SK-MEL-5 (cell line): ENCODE measurements at regions not wholly inside any gene's neighbourhood (a gene's known extent, or its start where the extent isn't known, plus 50 kb on each side); places are given as distances from the start of the nearest gene placed in this dataset.

Experiments used
- DNase-seq: peaks from one replicate; pipeline ENCODE4 v3.0.0-alpha.2; 2016; ENCODE audit warnings: low read depth, low spot score
- in situ Hi-C: cut with HindIII; loops from 2 replicates; pipeline ENCODE4 v1.10.0; 2016; ENCODE audit warnings: low sequenced_read_pairs, high pct_unique_total_duplicates, low pct_unique_long_range_greater_than_20kb

GRCh38 chr3:153596401-153596800 is 434.4 kb downstream of the RAP2B start:
- no peak for DNase-seq
- in situ Hi-C loops: loop anchor here (10.0 kb wide), 1 partner anchor 572 kb away; no protein-coding TSS in a partner anchor

- in situ Hi-C loops: loop anchor here (10.0 kb wide), 1 partner anchor 575 kb away; no protein-coding TSS in a partner anchor
- peak; percentile 41 for DNase-seq
Observed at GRCh38 chr3:153599685-153600084, 437.7 kb downstream of the RAP2B start.

GRCh38 chr3:153600896-153601295 is 438.9 kb downstream of the RAP2B start:
- DNase-seq: no peak
- in situ Hi-C loops: no loop called here

- no peak for DNase-seq
- in situ Hi-C loops: no loop called here
Observed at GRCh38 chr3:153601374-153601853, 439.4 kb downstream of the RAP2B start.

- no peak for DNase-seq
- in situ Hi-C loops: no loop called here
Observed at GRCh38 chr3:153602801-153603200, 440.8 kb downstream of the RAP2B start.

- in situ Hi-C loops: no loop called here
- DNase-seq: no peak
Observed at GRCh38 chr3:153614140-153614539, 452.1 kb downstream of the RAP2B start.

- in situ Hi-C loops: no loop called here
- DNase-seq: peak; percentile 23
Observed at GRCh38 chr3:153614563-153614962, 452.5 kb downstream of the RAP2B start.

GRCh38 chr3:153615863-153616262 is 453.8 kb downstream of the RAP2B start:
- in situ Hi-C loops: no loop called here
- DNase-seq: no peak

GRCh38 chr3:153617463-153617862 is 455.4 kb downstream of the RAP2B start:
- in situ Hi-C loops: no loop called here
- no peak for DNase-seq

GRCh38 chr3:153618176-153618575 is 456.1 kb downstream of the RAP2B start:
- DNase-seq: no peak
- in situ Hi-C loops: no loop called here

GRCh38 chr3:153619268-153619667 is 457.2 kb downstream of the RAP2B start:
- in situ Hi-C loops: no loop called here
- no peak for DNase-seq

GRCh38 chr3:153621953-153622352 is 459.9 kb downstream of the RAP2B start:
- in situ Hi-C loops: no loop called here
- no peak for DNase-seq

GRCh38 chr3:153623834-153624233 is 461.8 kb downstream of the RAP2B start:
- no peak for DNase-seq
- in situ Hi-C loops: no loop called here

GRCh38 chr3:153624310-153625030 is 462.4 kb downstream of the RAP2B start:
- DNase-seq: no peak
- in situ Hi-C loops: no loop called here

GRCh38 chr3:153625506-153625905 is 463.5 kb downstream of the RAP2B start:
- peak; percentile 37 for DNase-seq
- in situ Hi-C loops: no loop called here

GRCh38 chr3:153626158-153626557 is 464.1 kb downstream of the RAP2B start:
- in situ Hi-C loops: no loop called here
- DNase-seq: no peak

- in situ Hi-C loops: no loop called here
- DNase-seq: no peak
Observed at GRCh38 chr3:153628591-153628990, 466.6 kb downstream of the RAP2B start.

GRCh38 chr3:153629148-153629547 is 467.1 kb downstream of the RAP2B start:
- in situ Hi-C loops: no loop called here

GRCh38 chr3:153631102-153631501 is 469.1 kb downstream of the RAP2B start:
- in situ Hi-C loops: no loop called here
- DNase-seq: no peak

More at GRCh38 chr3:153629148-153629547, 467.1 kb downstream of the RAP2B start:
- DNase-seq: no peak
